H1 (cell line): ENCODE measurements at regions not wholly inside any gene's neighbourhood (a gene's known extent, or its start where the extent isn't known, plus 50 kb on each side); places are given as distances from the start of the nearest gene placed in this dataset.

ENCODE experiments used
- CTCF ChIA-PET: fragments of 300-600 bp; sonication (Branson Sonifier 250); formaldehyde crosslinking; loops from one replicate; lab custom pipeline; 2021; ENCODE audit not compliant: partially characterized antibody; lab: Charles Lee
- POLR2A ChIA-PET: fragments of 300-600 bp; sonication (Branson Sonifier 250); formaldehyde crosslinking; loops from one replicate; lab custom pipeline; 2021; ENCODE audit warnings: inconsistent platforms; ENCODE audit not compliant: partially characterized antibody; lab: Charles Lee
- DNase-seq, 2 experiments: peaks; one replicate each; pipeline versions ENCODE4 v3.0.0 to v3.0.0-alpha.2; 2010 to 2022; ENCODE audit warnings: low spot score in 2 of 2, low read depth in 1 of 2, mixed read lengths in 1 of 2
- FAIRE-seq: peaks from 2 replicates; lab custom pipeline; 2011; peaks lifted over from hg19 to GRCh38; lab: Jason Lieb, UNC
- H2AFZ ChIP-seq: 2 replicates; pipeline ENCODE4 v1.8.1; 2012; ENCODE audit warnings: low read length, inconsistent platforms
- H2AK5ac ChIP-seq: 2 replicates; pipeline ENCODE4 v1.6.1; 2013; ENCODE audit warnings: low read depth, low read length
- H2BK120ac ChIP-seq: replicated peaks from 2 replicates; pipeline ENCODE3; 2013; ENCODE audit warnings: low read depth, low read length, inconsistent platforms
- H2BK12ac ChIP-seq: 2 replicates; pipeline ENCODE4 v1.6.1; 2013; ENCODE audit warnings: low read depth, low read length
- H2BK15ac ChIP-seq: 2 replicates; pipeline ENCODE4 v1.6.1; 2013; ENCODE audit warnings: low read length
- H2BK20ac ChIP-seq: 2 replicates; pipeline ENCODE4 v1.6.1; 2013; ENCODE audit warnings: low read length
- H2BK5ac ChIP-seq: 2 replicates; pipeline ENCODE4 v1.6.1; 2013; ENCODE audit warnings: low read depth, low read length
- H3K14ac ChIP-seq: 2 replicates; pipeline ENCODE4 v1.6.1; 2013; ENCODE audit warnings: inconsistent platforms; ENCODE audit not compliant: insufficient read length
- H3K18ac ChIP-seq: 2 replicates; pipeline ENCODE4 v1.6.1; 2013; ENCODE audit warnings: low read length; ENCODE audit errors: extremely low read depth
- H3K23ac ChIP-seq: 2 replicates; pipeline ENCODE4 v1.6.1; 2013; ENCODE audit warnings: inconsistent platforms; ENCODE audit not compliant: insufficient read length
- H3K23me2 ChIP-seq: 2 replicates; pipeline ENCODE4 v1.6.1; 2013; ENCODE audit warnings: low read depth, low read length
- H3K27ac ChIP-seq: 2 replicates; pipeline ENCODE4 v1.6.1; 2011; ENCODE audit warnings: low read depth, low read length, inconsistent platforms
- H3K27me3 ChIP-seq, 4 experiments: replicated peaks in 1 of 4; 1 replicate in 1 of 4; 2 replicates in 3 of 4; pipeline versions ENCODE4 v1.6.1 to v1.8.1; 2011 to 2013; ENCODE audit warnings: low read length in 3 of 4, mild to moderate bottlenecking in 3 of 4, inconsistent platforms in 2 of 4, mixed read lengths in 2 of 4, moderate library complexity in 1 of 4; ENCODE audit not compliant: control insufficient read depth in 3 of 4, insufficient read depth in 3 of 4; ENCODE audit errors: extremely low read depth in 1 of 4
- H3K36me3 ChIP-seq, 4 experiments: 2 replicates each; pipeline versions ENCODE4 v1.6.1 to v1.8.1; 2011 to 2013; ENCODE audit warnings: mild to moderate bottlenecking in 4 of 4, low read length in 3 of 4, moderate library complexity in 2 of 4, control low read depth in 1 of 4, inconsistent platforms in 1 of 4; ENCODE audit not compliant: insufficient read depth in 4 of 4, control insufficient read depth in 2 of 4
- H3K4ac ChIP-seq: replicated peaks from 2 replicates; pipeline ENCODE3; 2013; ENCODE audit warnings: low read length, low read depth, mixed read lengths, inconsistent platforms; ENCODE audit not compliant: insufficient read length
- H3K4me1 ChIP-seq, 4 experiments: replicated peaks in 1 of 4; 1 replicate in 1 of 4; 2 replicates in 3 of 4; pipeline versions ENCODE4 v1.6.1 to v1.8.1; 2011 to 2013; ENCODE audit warnings: low read length in 3 of 4, inconsistent platforms in 2 of 4, mixed read lengths in 1 of 4; ENCODE audit not compliant: insufficient read depth in 4 of 4, control insufficient read depth in 3 of 4
- H3K4me2 ChIP-seq, 2 experiments: 2 replicates each; pipeline versions ENCODE4 v1.6.1 to v1.8.1; 2011 to 2013; ENCODE audit warnings: low read depth in 2 of 2, low read length in 2 of 2, control low read depth in 1 of 2, inconsistent platforms in 1 of 2, mild to moderate bottlenecking in 1 of 2; ENCODE audit not compliant: insufficient read depth in 1 of 2
- H3K4me3 ChIP-seq, 4 experiments: fragments of 200-600, 300-600 bp in 1 of 4; sonication (generic), shearing (Covaris generic), sonication (Bioruptor Twin) in 1 of 4; 2 replicates each; pipeline versions ENCODE4 v1.5.1 to v1.8.1; 2011 to 2016; ENCODE audit warnings: low read length in 4 of 4, low read depth in 3 of 4, control low read depth in 2 of 4, inconsistent platforms in 2 of 4, mild to moderate bottlenecking in 2 of 4, mixed read lengths in 1 of 4, moderate library complexity in 1 of 4; ENCODE audit not compliant: insufficient read depth in 2 of 4; ENCODE audit errors: extremely low read depth in 1 of 4
- H3K56ac ChIP-seq: replicated peaks from 2 replicates; pipeline ENCODE3; 2013; ENCODE audit warnings: low read depth, mild to moderate bottlenecking, mixed read lengths, low read length, inconsistent platforms; ENCODE audit not compliant: insufficient read length
- H3K79me1 ChIP-seq: 2 replicates; pipeline ENCODE4 v1.6.1; 2013; ENCODE audit warnings: low read depth, low read length, control low read depth
- H3K79me2 ChIP-seq, 2 experiments: 2 replicates each; pipeline versions ENCODE4 v1.6.1 to v1.8.1; 2012 to 2013; ENCODE audit warnings: low read length in 2 of 2, mild to moderate bottlenecking in 2 of 2, inconsistent platforms in 1 of 2; ENCODE audit not compliant: insufficient read depth in 2 of 2, control insufficient read depth in 1 of 2
- H3K9ac ChIP-seq, 4 experiments: replicated peaks in 1 of 4; 1 replicate in 1 of 4; 2 replicates in 3 of 4; pipeline versions ENCODE4 v1.6.1 to v1.8.1; 2011 to 2013; ENCODE audit warnings: low read depth in 3 of 4, low read length in 3 of 4, control low read depth in 2 of 4, mild to moderate bottlenecking in 2 of 4, moderate library complexity in 2 of 4, inconsistent platforms in 1 of 4; ENCODE audit errors: extremely low read depth in 1 of 4
- H3K9me3 ChIP-seq, 2 experiments: 2 replicates each; pipeline versions ENCODE4 v1.6.1 to v1.8.1; 2012 to 2013; ENCODE audit warnings: mild to moderate bottlenecking in 2 of 2, moderate library complexity in 2 of 2, control low read depth in 1 of 2, inconsistent platforms in 1 of 2, low read depth in 1 of 2, low read length in 1 of 2, mixed read lengths in 1 of 2; ENCODE audit not compliant: insufficient read depth in 2 of 2
- H4K20me1 ChIP-seq, 2 experiments: replicated peaks in 1 of 2; 2 replicates each; pipeline versions ENCODE3 to v1.8.1; 2011 to 2013; ENCODE audit warnings: inconsistent platforms in 2 of 2, low read length in 2 of 2, mild to moderate bottlenecking in 1 of 2; ENCODE audit not compliant: insufficient read depth in 2 of 2, control insufficient read depth in 1 of 2
- H4K5ac ChIP-seq: 2 replicates; pipeline ENCODE4 v1.6.1; 2013; ENCODE audit warnings: low read length, low read depth, mixed read lengths, inconsistent platforms; ENCODE audit not compliant: insufficient read length
- H4K8ac ChIP-seq: 2 replicates; pipeline ENCODE4 v1.8.0; 2013; ENCODE audit warnings: mild to moderate bottlenecking, moderate library complexity, low read length, inconsistent platforms; ENCODE audit not compliant: insufficient read depth; ENCODE audit errors: extremely low read depth
- H4K91ac ChIP-seq: replicated peaks from 2 replicates; pipeline ENCODE3; 2013; ENCODE audit warnings: low read length, mixed read lengths, inconsistent platforms; ENCODE audit not compliant: insufficient read length
- EP300 ChIP-seq, 2 experiments: IDR thresholded peaks; 1 replicate in 1 of 2; 2 replicates in 1 of 2; pipeline ENCODE4 v1.6.1; 2011 to 2012; ENCODE audit warnings: low read depth in 2 of 2, low read length in 2 of 2, mild to moderate bottlenecking in 2 of 2, borderline replicate concordance in 1 of 2, inconsistent platforms in 1 of 2, moderate library complexity in 1 of 2
- KDM5A ChIP-seq: fragments of 200-600 bp; IDR thresholded peaks from 2 replicates; pipeline ENCODE4 v1.7.1; 2012; ENCODE audit warnings: mild to moderate bottlenecking, low read length, inconsistent platforms, mixed read lengths
- MAX ChIP-seq: IDR thresholded peaks from 2 replicates; pipeline ENCODE4 v1.6.1; 2012; ENCODE audit warnings: inconsistent platforms
- NANOG ChIP-seq: IDR thresholded peaks from 2 replicates; pipeline ENCODE4 v1.6.1; 2011; ENCODE audit warnings: low read length, low read depth, mild to moderate bottlenecking, inconsistent platforms; ENCODE audit not compliant: insufficient read depth, poor library complexity, severe bottlenecking
- POLR2AphosphoS5 ChIP-seq: IDR thresholded peaks from 2 replicates; pipeline ENCODE4 v1.6.1; 2011; ENCODE audit warnings: low read depth, low read length
- RXRA ChIP-seq: IDR thresholded peaks from 2 replicates; pipeline ENCODE4 v1.6.1; 2011; ENCODE audit warnings: low read depth, mild to moderate bottlenecking, low read length, moderate library complexity; ENCODE audit not compliant: insufficient read depth
- SP2 ChIP-seq: IDR thresholded peaks from 2 replicates; pipeline ENCODE4 v1.6.1; 2012; ENCODE audit warnings: mild to moderate bottlenecking, low read length, inconsistent platforms
- SRF ChIP-seq: IDR thresholded peaks from 2 replicates; pipeline ENCODE4 v1.6.1; 2011; ENCODE audit warnings: mild to moderate bottlenecking, low read depth, low read length, moderate library complexity
- TAF1 ChIP-seq: IDR thresholded peaks from 2 replicates; pipeline ENCODE4 v1.6.1; 2011; ENCODE audit warnings: mild to moderate bottlenecking, low read depth, low read length
- WGBS, 2 experiments: shearing (Covaris generic) in 1 of 2; methylation state at CpG; one replicate each; pipeline versions ENCODE4 v1.1.6 to v1.1.7; 2013 to 2015; ENCODE audit warnings: low lambda C conversion rate in 2 of 2, mixed read lengths in 2 of 2, inconsistent platforms in 1 of 2, low coverage in 1 of 2, missing lambda C conversion rate in 1 of 2; ENCODE audit not compliant: insufficient replicate concordance in 2 of 2, insufficient coverage in 1 of 2, insufficient read length in 1 of 2; ENCODE audit errors: extremely low coverage in 1 of 2, missing lambda C conversion rate in 1 of 2; 5-methylcytosine and 5-hydroxymethylcytosine counted together

GRCh38 chr1:208724079-208724478 lies 479.9 kb upstream of the PLXNA2 start:
- Histone ChIP-seq H3K9me3 (peaks cover 8 to 18% of the 10 kb centered on the region in 2 experiments), H2BK12ac (no peak overlapping the region), H3K4me1 (no peaks in the 10 kb centered on the region), H3K36me3 (no peaks in the 10 kb centered on the region), H3K79me1 (no peaks in the 10 kb centered on the region), H3K4me2 (no peak overlapping the region), H3K27me3 (no peaks in the 10 kb centered on the region), H3K4ac (no peak overlapping the region), H3K18ac (no peak overlapping the region), H3K79me2 (no peaks in the 10 kb centered on the region), H4K20me1 (no peaks in the 10 kb centered on the region), H3K23ac (no peak overlapping the region), H2BK15ac (no peak overlapping the region), H3K4me3 (no peak overlapping the region), H4K5ac (no peak overlapping the region), H2BK5ac (no peak overlapping the region), H3K23me2 (no peaks in the 10 kb centered on the region; the same call in 1 of the 2 replicates), H4K91ac (no peak overlapping the region), H2BK120ac (no peak overlapping the region), H2AFZ (no peak overlapping the region), H4K8ac (no peak overlapping the region), H3K9ac (no peak overlapping the region), H3K27ac (no peak overlapping the region), H2AK5ac (no peak overlapping the region), H2BK20ac (no peak overlapping the region), H3K14ac (no peak overlapping the region), H3K56ac (no peak overlapping the region)
- ChIA-PET CTCF (no interaction called here), POLR2A (no interaction called here)
- 100% methylated on average over 1 of the region's 1 CpG; no CpG with 5 or more reads in 1 of the 2 experiments for WGBS, 2 experiments
- FAIRE-seq: no peak
- DNase-seq: no peak
- no peak for TF ChIP-seq TAF1
- TF ChIP-seq EP300 (IDR thresholded peaks at IDR 0.05; ENCODE audit: borderline replicate concordance in 1 of 2, low read depth in 2 of 2, low read length in 2 of 2): no peak
- no peak for TF ChIP-seq KDM5A
- no peak for TF ChIP-seq MAX
- TF ChIP-seq SRF: no peak
- no peak for TF ChIP-seq NANOG
- TF ChIP-seq RXRA: no peak
- no peak for TF ChIP-seq SP2
- TF ChIP-seq POLR2AphosphoS5: no peak
